Nephron (organoid): ENCODE measurements at regions not wholly inside any gene's neighbourhood (a gene's known extent, or its start where the extent isn't known, plus 50 kb on each side); places are given as distances from the start of the nearest gene placed in this dataset.

ENCODE experiments used
- H3K27ac Mint-ChIP-seq, 3 experiments: 2 replicates each; pipeline ENCODE4 v1.8.0; 2020; ENCODE audit warnings: mixed read lengths in 3 of 3, mild to moderate bottlenecking in 2 of 3, moderate library complexity in 1 of 3
- H3K27me3 Mint-ChIP-seq: 2 replicates; pipeline ENCODE4 v1.8.0; 2021; ENCODE audit warnings: low read depth, mild to moderate bottlenecking, moderate library complexity, mixed read lengths
- H3K36me3 Mint-ChIP-seq: 2 replicates; pipeline ENCODE4 v1.8.0; 2020; ENCODE audit warnings: low read depth, mixed read lengths
- H3K4me1 Mint-ChIP-seq: 2 replicates; pipeline ENCODE4 v1.8.0; 2020; ENCODE audit warnings: mixed read lengths
- H3K4me3 Mint-ChIP-seq, 3 experiments: 2 replicates each; pipeline ENCODE4 v1.8.0; 2020; ENCODE audit warnings: mild to moderate bottlenecking in 3 of 3, mixed read lengths in 3 of 3, moderate library complexity in 2 of 3
- H3K9me3 Mint-ChIP-seq: 2 replicates; pipeline ENCODE4 v1.8.0; 2020; ENCODE audit warnings: mixed read lengths
- TF ChIP-seq, protein P1 (sequence below), 3 experiments: fragments of 200-600 bp; sonication (generic); IDR thresholded peaks; one replicate each; pipeline ENCODE4 v1.5.0; 2021; ENCODE audit warnings: antibody characterized with exemption in 3 of 3; ENCODE audit not compliant: unreplicated experiment in 3 of 3

DNA sequence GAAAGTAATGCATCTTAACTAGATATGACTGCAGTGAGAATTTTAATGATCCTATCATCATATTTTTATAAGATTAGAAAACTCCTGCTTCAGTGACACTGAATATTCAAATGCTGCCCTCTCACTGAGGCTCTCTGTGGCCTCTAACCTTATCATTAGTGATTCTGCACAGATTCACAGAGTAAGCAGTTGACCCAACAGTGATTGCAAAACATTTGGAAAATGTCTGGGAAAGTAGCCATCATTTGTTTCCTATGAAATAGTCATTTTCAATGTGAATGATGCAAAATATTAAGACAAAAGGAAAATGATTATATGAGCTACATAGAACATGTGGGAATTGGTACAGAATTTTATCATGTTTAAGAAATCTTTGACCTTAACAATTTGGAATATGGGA lies 210.3 kb downstream of the TBX18 start:
- no peak overlapping the region for H3K4me3 Mint-ChIP-seq
- H3K9me3 Mint-ChIP-seq, result peaks cover 6% of the 10 kb centered on the region
- no peaks in the 10 kb centered on the region for H3K36me3 Mint-ChIP-seq
- H3K27ac Mint-ChIP-seq, result no peak overlapping the region
- no peaks in the 10 kb centered on the region for H3K27me3 Mint-ChIP-seq
- TF ChIP-seq, protein P1, sequence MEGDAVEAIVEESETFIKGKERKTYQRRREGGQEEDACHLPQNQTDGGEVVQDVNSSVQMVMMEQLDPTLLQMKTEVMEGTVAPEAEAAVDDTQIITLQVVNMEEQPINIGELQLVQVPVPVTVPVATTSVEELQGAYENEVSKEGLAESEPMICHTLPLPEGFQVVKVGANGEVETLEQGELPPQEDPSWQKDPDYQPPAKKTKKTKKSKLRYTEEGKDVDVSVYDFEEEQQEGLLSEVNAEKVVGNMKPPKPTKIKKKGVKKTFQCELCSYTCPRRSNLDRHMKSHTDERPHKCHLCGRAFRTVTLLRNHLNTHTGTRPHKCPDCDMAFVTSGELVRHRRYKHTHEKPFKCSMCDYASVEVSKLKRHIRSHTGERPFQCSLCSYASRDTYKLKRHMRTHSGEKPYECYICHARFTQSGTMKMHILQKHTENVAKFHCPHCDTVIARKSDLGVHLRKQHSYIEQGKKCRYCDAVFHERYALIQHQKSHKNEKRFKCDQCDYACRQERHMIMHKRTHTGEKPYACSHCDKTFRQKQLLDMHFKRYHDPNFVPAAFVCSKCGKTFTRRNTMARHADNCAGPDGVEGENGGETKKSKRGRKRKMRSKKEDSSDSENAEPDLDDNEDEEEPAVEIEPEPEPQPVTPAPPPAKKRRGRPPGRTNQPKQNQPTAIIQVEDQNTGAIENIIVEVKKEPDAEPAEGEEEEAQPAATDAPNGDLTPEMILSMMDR (IDR thresholded peaks at IDR 0.05; ENCODE audit: unreplicated experiment in 3 of 3), result no peak
- H3K4me1 Mint-ChIP-seq, result peaks cover 15% of the 10 kb centered on the region

DNA sequence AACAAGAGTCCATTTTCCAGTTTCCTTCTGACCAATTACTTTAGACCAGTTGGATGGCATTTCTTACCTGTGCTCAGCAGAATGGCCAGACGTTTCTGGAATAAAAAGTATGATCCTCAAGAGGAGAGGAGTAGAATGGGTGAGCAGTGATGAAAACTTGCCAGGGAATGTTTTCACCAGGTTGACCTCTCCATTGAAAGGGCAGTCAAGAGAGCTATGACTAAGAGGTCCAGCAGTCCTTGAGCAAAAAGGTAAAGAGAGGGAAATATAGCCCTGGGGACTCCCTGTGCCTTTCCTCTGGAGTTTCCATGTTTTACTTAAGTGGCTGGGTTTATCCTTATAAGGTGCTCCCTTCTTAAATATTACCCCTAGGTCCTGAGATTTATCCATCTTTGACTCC lies 210.9 kb downstream of the TBX18 start:
- H3K27me3 Mint-ChIP-seq, result no peaks in the 10 kb centered on the region
- no peak overlapping the region for H3K4me3 Mint-ChIP-seq
- peaks cover 6% of the 10 kb centered on the region for H3K9me3 Mint-ChIP-seq
- H3K27ac Mint-ChIP-seq, result no peak overlapping the region
- TF ChIP-seq, protein P1 (IDR thresholded peaks at IDR 0.05; ENCODE audit: unreplicated experiment in 3 of 3), result no peak
- H3K4me1 Mint-ChIP-seq, result peaks cover 15% of the 10 kb centered on the region
- no peaks in the 10 kb centered on the region for H3K36me3 Mint-ChIP-seq

DNA sequence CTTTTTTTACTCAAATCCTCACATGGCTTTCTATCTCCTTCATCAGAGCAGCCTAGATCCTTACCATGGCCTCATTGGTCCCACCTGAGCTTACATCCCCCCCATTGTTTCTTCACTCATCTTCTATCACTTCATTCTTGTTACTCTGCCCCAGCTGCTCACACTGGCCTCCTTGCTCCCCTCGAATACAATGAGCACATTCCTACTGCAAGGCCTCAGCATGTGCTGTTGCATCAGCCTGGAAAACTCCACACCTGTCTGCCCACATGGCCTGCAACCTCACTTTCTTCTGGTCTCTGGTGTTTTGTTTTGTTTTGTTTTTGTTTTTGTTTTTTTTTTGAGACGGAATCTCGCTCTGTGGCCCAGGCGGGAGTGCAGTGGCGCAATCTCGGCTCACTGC lies 212.6 kb downstream of the TBX18 start:
- Mint-ChIP-seq H3K27me3 (no peaks in the 10 kb centered on the region), H3K27ac (no peak overlapping the region)
- TF ChIP-seq, protein P1 (IDR thresholded peaks at IDR 0.05; ENCODE audit: unreplicated experiment in 3 of 3), result no peak

DNA sequence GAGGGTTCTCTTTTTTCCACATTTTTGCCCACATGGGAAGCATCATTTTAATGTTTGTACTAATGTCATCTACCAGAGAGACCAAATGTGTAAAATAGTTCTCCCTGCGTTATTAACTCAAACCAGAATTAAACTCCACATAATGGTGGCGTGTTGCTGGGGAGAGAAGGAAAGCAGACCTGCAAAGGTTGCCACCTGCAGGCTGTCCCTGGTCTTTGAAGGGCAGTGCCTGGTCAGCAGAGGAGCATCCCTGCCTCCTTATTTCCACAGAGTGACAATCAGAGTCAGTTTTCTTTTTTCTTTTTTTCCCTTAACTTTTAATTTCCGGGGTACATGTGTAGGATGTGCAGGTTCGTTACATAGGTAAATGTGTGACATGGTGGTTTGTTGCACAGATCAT lies 214.5 kb downstream of the TBX18 start:
- TF ChIP-seq, protein P1 (IDR thresholded peaks at IDR 0.05; ENCODE audit: unreplicated experiment in 3 of 3), result no peak
- Mint-ChIP-seq H3K27me3 (no peaks in the 10 kb centered on the region), H3K9me3 (peaks cover 9% of the 10 kb centered on the region), H3K36me3 (no peaks in the 10 kb centered on the region), H3K4me1 (peaks cover 26% of the 10 kb centered on the region), H3K4me3 (no peak overlapping the region), H3K27ac (no peak overlapping the region)

More for the DNA sequence above, 212.6 kb downstream of the TBX18 start:
- no peaks in the 10 kb centered on the region for H3K36me3 Mint-ChIP-seq
- peaks cover 20% of the 10 kb centered on the region for H3K4me1 Mint-ChIP-seq
- no peak overlapping the region for H3K4me3 Mint-ChIP-seq
- peaks cover 6% of the 10 kb centered on the region for H3K9me3 Mint-ChIP-seq

- Mint-ChIP-seq H3K4me1 (peaks cover 19% of the 10 kb centered on the region), H3K36me3 (peaks cover 16% of the 10 kb centered on the region), H3K4me3 (no peak overlapping the region)
Observed at GRCh38 chr6:84547341-84547801, 217.0 kb downstream of the TBX18 start.

GRCh38 chr6:84546427-84546914 lies 217.9 kb downstream of the TBX18 start:
- Mint-ChIP-seq H3K4me3 (no peak overlapping the region), H3K4me1 (peaks cover 19% of the 10 kb centered on the region), H3K36me3 (peaks cover 23% of the 10 kb centered on the region), H3K27ac (peak overlapping the region; percentile 10 to 57 (median 38)), H3K27me3 (no peaks in the 10 kb centered on the region), H3K9me3 (peaks cover 37% of the 10 kb centered on the region)
- TF ChIP-seq, protein P1 (IDR thresholded peaks at IDR 0.05; ENCODE audit: unreplicated experiment in 3 of 3), result no peak

More at GRCh38 chr6:84547341-84547801, 217.0 kb downstream of the TBX18 start:
- TF ChIP-seq, protein P1 (IDR thresholded peaks at IDR 0.05; ENCODE audit: unreplicated experiment in 3 of 3), result no peak
- H3K27me3 Mint-ChIP-seq, result no peaks in the 10 kb centered on the region
- peaks cover 31% of the 10 kb centered on the region for H3K9me3 Mint-ChIP-seq
- peak overlapping the region in 2 of 3 experiments; percentile 8 to 19 for H3K27ac Mint-ChIP-seq
